ENCODE measurements at regions not wholly inside any gene's neighbourhood (a gene's known extent, or its start where the extent isn't known, plus 50 kb on each side); places are given as distances from the start of the nearest gene placed in this dataset.
A peak's percentile ranks its signal among the peaks of the same experiment; 100 is the strongest.

GRCh38 chr4:182968917-182969650 lies 51.9 kb upstream of the DCTD start:
- Mint-ChIP-seq H3K9me3 (ENCODE audit: low read depth, unreplicated experiment) (peaks cover 5% of the 10 kb centered on the region), H3K4me3 (ENCODE audit: low read depth, unreplicated experiment) (peak overlapping the region; percentile 19), H3K27me3 (ENCODE audit: unreplicated experiment) (no peaks in the 10 kb centered on the region), H3K27ac (ENCODE audit: unreplicated experiment) (no peak overlapping the region), H3K4me1 (ENCODE audit: low read depth, unreplicated experiment) (peaks cover 14% of the 10 kb centered on the region), H3K36me3 (ENCODE audit: insufficient read depth, unreplicated experiment) (no peaks in the 10 kb centered on the region)
- BruUV-seq (replicated peaks) = no TSS peak
- TF ChIP-seq, protein P1, sequence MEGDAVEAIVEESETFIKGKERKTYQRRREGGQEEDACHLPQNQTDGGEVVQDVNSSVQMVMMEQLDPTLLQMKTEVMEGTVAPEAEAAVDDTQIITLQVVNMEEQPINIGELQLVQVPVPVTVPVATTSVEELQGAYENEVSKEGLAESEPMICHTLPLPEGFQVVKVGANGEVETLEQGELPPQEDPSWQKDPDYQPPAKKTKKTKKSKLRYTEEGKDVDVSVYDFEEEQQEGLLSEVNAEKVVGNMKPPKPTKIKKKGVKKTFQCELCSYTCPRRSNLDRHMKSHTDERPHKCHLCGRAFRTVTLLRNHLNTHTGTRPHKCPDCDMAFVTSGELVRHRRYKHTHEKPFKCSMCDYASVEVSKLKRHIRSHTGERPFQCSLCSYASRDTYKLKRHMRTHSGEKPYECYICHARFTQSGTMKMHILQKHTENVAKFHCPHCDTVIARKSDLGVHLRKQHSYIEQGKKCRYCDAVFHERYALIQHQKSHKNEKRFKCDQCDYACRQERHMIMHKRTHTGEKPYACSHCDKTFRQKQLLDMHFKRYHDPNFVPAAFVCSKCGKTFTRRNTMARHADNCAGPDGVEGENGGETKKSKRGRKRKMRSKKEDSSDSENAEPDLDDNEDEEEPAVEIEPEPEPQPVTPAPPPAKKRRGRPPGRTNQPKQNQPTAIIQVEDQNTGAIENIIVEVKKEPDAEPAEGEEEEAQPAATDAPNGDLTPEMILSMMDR (IDR thresholded peaks at IDR 0.05; ENCODE audit: unreplicated experiment) = no peak
- no peak for DNase-seq
- intact Hi-C loops (cut with micrococcal nuclease; ENCODE audit: unreplicated experiment) = no loop called here
- CTCF ChIA-PET = no interaction called here

GRCh38 chr4:182967403-182967802 lies 50.2 kb upstream of the DCTD start:
- no TSS peak for BruUV-seq (replicated peaks)
- CTCF ChIA-PET = no interaction called here
- DNase-seq = no peak
- peaks cover 5% of the 10 kb centered on the region for H3K9me3 Mint-ChIP-seq (ENCODE audit: low read depth, unreplicated experiment)
- no peaks in the 10 kb centered on the region for H3K27me3 Mint-ChIP-seq (ENCODE audit: unreplicated experiment)
- H3K27ac Mint-ChIP-seq (ENCODE audit: unreplicated experiment) = no peak overlapping the region
- intact Hi-C loops (cut with micrococcal nuclease; ENCODE audit: unreplicated experiment) = no loop called here
- H3K4me1 Mint-ChIP-seq (ENCODE audit: low read depth, unreplicated experiment) = peaks cover 14% of the 10 kb centered on the region
- H3K36me3 Mint-ChIP-seq (ENCODE audit: insufficient read depth, unreplicated experiment) = no peaks in the 10 kb centered on the region
- TF ChIP-seq, protein P1 (IDR thresholded peaks at IDR 0.05; ENCODE audit: unreplicated experiment) = no peak
- H3K4me3 Mint-ChIP-seq (ENCODE audit: low read depth, unreplicated experiment) = no peak overlapping the region
